ENCODE measurements at regions not wholly inside any gene's neighbourhood (a gene's known extent, or its start where the extent isn't known, plus 50 kb on each side); places are given as distances from the start of the nearest gene placed in this dataset.

GRCh38 chr9:79796411-79796810, 224.6 kb downstream of the TLE4 start (continued):
- TF ChIP-seq GTF2F1 (IDR thresholded peaks at IDR 0.05; ENCODE audit: borderline replicate concordance, low read depth, low read length) (no peak), SAP30 (IDR thresholded peaks at IDR 0.05; ENCODE audit: insufficient read depth, insufficient replicate concordance, low read length) (no peak)
